ENCODE measurements at regions not wholly inside any gene's neighbourhood (a gene's known extent, or its start where the extent isn't known, plus 50 kb on each side); places are given as distances from the start of the nearest gene placed in this dataset.

- TF ChIP-seq NFXL1 (CRISPR knock-in tag; IDR thresholded peaks at IDR 0.05) (no peak), RAD21 (CRISPR knock-in tag; conservative IDR thresholded peaks at IDR 0.05 in 1 of 2, IDR thresholded peaks at IDR 0.05 in 1 of 2) (no peak), ZBTB33 (CRISPR knock-in tag; IDR thresholded peaks at IDR 0.05) (no peak), ZNF76 (CRISPR knock-in tag; IDR thresholded peaks at IDR 0.05; ENCODE audit: borderline replicate concordance) (no peak), CLOCK (CRISPR knock-in tag; IDR thresholded peaks at IDR 0.05; ENCODE audit: borderline replicate concordance) (no peak), ZNF232 (CRISPR knock-in tag; IDR thresholded peaks at IDR 0.05) (no peak), POLR2A (conservative IDR thresholded peaks at IDR 0.05) (no peak)
- TF ChIP-seq, protein P1, sequence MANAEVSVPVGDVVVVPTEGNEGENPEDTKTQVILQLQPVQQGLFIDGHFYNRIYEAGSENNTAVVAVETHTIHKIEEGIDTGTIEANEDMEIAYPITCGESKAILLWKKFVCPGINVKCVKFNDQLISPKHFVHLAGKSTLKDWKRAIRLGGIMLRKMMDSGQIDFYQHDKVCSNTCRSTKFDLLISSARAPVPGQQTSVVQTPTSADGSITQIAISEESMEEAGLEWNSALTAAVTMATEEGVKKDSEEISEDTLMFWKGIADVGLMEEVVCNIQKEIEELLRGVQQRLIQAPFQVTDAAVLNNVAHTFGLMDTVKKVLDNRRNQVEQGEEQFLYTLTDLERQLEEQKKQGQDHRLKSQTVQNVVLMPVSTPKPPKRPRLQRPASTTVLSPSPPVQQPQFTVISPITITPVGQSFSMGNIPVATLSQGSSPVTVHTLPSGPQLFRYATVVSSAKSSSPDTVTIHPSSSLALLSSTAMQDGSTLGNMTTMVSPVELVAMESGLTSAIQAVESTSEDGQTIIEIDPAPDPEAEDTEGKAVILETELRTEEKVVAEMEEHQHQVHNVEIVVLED (CRISPR knock-in tag; IDR thresholded peaks at IDR 0.05) = no peak
Measured at GRCh38 chr10:4049348-4049747, 264.3 kb upstream of the KLF6 start.

All from K562 (cell line).